GM18499 (cell line): ENCODE measurements at regions not wholly inside any gene's neighbourhood (a gene's known extent, or its start where the extent isn't known, plus 50 kb on each side); places are given as distances from the start of the nearest gene placed in this dataset.
"Not testable (repeated sequence)": the region's sequence is repeated elsewhere in the genome, so short reads cannot be mapped to it uniquely, and the experiment has no call there.

ENCODE experiments used
- ATAC-seq: cut with Tn5 transposase; IDR thresholded peaks from one replicate; pipeline ENCODE4 v1.9.1; 2021; ENCODE audit warnings: moderate number of reproducible peaks; ENCODE audit not compliant: insufficient read depth, unreplicated experiment

DNA sequence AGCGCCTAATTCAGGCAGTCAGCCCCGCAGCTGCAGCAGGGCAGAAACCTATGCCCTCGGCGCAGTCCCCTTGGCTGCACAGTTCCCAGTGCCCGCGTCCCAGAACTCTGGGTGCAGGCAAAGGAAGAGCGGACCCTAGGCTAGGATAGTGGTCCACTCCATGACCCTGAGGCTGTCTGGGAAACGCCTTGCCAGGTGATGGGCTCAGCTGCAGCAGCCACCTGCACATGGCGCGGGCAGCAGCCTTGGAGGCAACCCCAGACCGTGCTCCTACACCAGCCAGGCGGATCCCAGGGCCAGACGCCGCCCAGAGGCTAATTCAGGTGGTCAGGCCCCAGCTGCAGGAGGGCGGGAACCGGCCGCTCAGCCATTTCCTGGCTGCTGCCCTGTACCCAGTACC lies 83.0 kb downstream of the POTEC start:
- ATAC-seq = not testable (repeated sequence)

DNA sequence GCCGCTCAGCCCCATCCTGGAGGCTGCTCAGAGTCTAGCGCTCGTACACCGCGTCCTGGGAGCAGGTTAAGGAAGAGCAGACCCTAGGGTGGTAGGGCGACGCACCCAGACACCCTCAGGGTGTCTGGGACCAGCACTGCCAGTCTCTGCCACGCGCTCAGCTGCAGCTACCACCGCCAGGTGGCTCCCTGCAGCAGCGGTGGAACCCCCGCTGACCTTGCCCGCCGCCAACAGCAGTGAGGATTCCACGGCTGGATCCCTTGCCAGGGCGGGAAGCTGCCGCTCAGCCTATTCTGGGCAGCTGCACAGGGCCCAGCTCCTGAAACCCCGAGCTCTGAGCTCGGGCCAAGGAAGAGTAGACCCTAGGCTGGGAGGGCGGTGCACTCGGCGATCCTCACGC lies 83.6 kb downstream of the POTEC start:
- not testable (repeated sequence) for ATAC-seq

DNA sequence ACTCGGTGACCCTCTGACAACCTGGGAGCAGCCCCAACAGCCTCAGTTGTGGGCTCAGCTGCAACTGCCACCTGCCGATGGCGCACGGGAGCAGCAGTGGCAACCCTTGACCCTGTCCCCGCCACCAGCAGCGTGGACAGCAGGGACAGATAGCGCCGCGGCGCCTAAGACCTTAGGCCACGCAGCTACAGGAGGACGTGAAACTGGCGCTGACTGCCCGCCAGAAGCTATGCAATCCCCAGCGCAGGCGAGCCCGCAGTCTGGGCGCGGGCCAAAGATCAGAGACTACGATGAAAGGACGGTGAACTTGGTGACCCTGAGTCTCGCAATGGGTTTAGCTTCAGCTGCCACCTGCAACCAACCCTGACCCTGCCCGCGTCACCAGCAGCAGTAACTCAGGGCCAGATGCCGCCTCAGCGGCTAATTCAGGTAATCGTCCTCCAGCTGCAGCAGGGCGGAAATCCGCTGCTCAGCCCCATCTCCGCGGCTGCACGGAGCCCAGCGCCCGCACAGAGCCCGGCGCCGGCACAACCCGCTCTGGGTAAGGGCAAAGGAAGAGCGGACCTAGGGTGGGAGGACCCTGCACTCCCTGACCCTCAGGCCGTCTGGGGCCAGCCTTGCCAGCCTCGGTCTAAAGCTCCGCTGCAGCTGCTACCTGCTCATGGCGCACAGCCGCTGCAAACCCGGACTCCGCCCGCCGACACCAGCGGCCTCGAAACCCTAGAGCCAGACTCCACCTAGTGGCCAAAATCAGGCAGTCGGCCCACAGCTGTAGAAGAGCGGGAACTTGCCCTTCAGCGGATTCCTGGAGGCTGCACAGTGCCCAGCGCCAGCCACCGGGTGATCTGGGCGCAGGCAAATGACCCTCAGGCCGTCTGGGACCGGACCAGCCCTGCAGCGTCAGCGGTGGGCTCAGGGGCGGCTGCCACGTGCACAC lies 85.1 kb downstream of the POTEC start:
- not testable (repeated sequence) for ATAC-seq

DNA sequence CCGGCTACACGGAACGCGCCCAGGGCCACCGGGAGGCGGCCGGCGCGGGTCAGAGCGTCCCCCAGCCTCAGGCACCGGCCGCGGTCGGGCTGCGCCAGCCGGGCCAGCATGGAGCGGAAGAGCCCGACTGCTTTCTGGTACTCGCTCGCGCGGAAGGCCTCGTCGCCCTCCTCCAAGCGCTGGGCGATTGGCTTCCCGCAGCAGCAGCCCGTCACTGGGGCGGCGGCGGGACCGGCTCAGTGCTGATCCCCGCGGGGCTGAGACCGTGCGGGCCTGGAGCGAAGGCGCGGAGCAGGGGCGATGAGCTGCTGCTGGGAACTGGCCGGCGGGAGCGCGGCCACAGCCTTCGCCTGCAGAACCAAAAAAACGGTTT lies 92.8 kb downstream of the POTEC start:
- ATAC-seq = not testable (repeated sequence)

DNA sequence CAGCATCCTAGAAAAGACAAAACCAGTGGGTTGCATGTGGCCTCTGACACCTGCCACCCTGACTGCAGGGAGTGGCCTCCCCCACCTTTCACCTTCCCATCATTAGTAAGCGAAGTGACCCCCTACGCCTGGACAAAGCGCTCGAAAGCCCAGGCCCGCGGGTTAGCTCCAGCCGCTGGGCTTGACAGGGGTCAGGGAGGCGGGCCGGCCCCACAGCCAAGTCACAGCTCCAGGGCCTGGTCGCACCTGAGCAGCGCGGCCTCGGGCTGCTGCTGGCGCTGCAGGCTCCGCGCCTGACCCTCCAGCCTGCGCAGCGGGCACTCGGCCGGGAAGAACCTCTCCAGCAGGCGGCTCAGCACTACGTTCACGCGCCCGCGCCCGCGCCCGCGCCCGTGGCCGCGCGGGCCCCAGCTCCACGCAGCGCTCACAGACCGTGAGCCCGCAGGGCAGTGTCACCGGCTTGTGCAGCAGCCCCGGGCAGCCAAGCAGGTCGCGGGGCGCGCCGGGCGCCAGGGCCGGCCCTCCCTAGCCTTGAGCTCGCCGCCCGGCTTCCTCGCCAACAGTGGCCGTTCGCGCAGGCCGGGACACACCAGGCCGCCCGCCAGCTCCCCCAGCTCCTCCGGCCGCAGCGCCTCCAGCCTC lies 93.3 kb downstream of the POTEC start:
- ATAC-seq = not testable (repeated sequence)

DNA sequence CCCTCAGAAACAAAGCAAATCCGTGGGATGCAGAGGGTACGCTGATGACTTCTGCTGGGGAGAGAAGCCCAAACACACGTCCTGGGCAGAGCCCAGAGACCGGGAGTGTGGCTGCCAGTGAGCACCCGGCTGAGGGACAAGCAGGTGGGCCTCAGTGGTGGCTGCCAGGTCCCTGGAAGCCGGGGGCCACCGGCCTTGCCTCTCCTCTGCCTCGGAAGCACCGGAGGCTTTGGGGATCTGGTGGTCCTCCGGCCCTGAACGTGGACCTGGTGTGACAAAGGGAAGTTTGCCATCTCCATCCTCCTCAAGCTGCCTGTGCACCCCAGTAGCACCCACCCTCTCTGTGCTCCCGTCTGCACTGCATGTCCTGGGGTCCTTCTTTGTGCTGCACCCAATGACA lies 94.3 kb downstream of the POTEC start:
- ATAC-seq = not testable (repeated sequence)

DNA sequence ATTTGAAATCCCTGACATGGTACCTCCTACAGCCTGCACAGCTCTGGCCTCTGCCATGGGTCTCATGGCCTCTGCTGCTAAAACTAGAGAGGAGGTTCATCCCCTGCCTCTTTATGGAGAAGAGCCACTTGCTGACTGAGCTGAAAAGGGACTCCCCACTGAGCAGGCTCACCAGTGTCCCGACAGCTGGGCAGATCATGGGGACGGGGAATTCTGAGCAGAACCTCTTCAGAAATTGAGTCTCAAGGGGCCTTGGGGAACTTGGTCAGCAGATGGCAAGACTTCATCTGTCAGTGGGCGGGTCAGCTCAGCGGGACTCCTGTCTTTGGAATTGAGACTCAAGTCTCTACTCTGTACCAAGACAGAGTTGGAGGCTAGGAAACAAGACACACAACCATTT lies 95.7 kb downstream of the POTEC start:
- ATAC-seq = not testable (repeated sequence)

DNA sequence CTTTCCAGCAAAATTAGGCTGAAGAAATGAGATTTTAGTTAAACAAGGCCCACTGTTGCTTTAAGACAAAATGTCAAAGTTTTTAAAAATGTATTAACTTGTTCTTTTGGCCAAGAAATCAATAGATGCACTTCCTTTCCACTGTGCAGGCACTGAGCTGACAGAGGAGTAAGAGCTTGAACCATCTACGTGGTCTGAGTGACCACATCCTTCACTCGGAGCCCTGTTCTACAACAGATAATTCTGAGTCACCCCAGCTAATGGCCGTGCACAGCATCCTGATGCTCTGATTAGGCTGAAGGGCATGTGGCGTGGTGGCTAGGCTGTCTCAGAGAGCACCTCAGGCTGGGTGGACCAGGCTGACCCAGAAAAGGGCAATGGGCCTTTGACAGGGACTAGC lies 107.9 kb downstream of the POTEC start:
- ATAC-seq = not testable (repeated sequence)

DNA sequence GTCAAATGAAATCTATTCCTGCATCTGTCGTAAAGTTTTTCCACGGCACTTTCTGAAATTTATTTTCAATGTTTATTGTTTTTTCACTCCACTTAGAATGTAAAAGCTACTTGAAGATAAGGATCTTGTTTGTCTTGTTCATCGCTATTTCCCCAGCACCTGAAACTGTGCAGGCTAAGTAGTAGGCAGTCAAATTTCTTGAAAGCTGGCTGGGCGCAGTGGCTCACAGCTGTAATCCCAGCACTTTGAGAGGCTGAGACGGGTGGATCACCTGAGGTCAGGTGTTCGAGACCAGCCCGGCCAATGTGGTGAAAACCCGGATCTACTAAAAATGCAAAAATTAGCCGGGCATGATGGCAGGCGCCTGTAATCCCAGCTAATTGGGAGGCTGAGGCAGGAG lies 111.0 kb downstream of the POTEC start:
- not testable (repeated sequence) for ATAC-seq

DNA sequence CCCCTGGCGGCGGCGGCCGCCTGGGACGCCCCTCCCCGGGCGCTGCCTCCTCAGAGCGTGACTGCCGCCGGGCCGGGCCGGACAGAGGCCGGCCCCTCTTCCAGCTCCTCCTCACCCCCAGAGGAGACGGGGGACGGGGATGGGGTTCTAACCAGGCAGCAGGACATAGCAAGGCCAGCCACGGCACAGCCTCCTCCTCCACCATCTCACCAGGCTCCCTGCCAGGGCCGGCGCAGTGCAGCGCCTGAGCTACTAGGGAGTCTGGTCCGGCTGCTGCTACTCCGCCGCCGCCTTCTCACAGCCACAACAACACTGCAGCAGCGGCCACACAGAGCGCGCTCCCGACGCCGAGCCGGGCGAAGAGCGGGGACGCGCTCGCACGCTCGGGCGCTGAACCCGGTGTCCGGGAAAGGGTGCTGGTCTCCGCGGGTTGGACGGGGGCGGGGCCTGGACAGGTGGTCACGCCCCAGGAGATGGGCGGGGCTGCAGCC lies 112.3 kb downstream of the POTEC start:
- ATAC-seq = not testable (repeated sequence)

DNA sequence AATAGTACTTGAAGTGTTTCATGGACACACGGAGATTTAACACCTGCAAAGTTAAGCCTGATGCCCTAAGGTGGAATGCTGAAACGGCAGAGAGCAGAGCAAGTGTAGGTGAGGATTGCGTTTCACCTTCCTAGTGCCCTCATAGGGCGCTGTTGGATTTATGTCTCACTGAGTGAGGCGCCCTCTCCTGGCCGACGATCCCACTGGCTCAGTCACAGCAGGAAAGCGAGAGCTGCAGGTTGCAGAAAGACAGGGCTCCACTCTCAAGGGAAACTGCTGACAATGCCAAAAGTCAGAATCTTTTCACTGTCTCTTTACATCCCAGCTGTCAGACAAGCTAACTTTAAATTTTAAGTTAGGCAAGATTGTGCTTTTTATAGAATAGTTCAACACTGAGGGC lies 127.6 kb downstream of the POTEC start:
- not testable (repeated sequence) for ATAC-seq

DNA sequence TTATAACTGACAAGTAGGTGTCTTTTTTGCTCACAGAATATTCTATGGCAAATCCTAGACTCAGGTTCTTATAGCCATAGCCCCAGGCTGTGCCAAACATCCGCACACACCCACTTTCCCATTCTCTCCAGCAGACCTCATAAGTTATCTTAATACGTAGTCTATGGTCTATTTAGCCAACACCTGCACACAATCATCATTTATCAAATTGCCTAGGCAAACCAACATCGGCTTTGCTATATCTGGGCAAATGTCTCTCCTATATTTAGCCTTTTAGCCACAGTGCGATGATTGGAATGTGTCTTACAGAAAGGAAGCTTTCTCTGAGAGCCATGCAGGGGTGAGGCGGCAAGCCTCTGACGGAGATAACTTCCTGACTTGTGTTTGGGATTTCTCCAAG lies 128.0 kb downstream of the POTEC start:
- not testable (repeated sequence) for ATAC-seq

DNA sequence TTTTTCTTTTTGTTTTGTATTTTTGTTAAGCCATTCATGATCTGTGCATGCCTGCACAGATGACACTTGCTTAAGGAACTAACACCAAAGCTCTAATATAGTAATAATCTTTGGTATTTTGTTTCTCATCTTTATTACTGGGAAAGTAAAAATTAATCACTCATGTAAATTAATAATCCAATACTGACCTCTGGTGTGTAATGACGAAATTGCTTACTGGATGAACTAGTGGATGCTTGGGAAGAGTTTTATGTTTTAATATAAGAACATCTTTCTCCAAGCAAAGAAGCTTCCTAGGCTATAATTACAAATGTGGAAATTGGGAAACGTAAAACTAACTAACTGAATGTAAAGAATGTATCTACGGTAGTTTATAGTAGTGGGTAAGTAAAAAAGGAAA lies 147.9 kb downstream of the POTEC start:
- not testable (repeated sequence) for ATAC-seq

DNA sequence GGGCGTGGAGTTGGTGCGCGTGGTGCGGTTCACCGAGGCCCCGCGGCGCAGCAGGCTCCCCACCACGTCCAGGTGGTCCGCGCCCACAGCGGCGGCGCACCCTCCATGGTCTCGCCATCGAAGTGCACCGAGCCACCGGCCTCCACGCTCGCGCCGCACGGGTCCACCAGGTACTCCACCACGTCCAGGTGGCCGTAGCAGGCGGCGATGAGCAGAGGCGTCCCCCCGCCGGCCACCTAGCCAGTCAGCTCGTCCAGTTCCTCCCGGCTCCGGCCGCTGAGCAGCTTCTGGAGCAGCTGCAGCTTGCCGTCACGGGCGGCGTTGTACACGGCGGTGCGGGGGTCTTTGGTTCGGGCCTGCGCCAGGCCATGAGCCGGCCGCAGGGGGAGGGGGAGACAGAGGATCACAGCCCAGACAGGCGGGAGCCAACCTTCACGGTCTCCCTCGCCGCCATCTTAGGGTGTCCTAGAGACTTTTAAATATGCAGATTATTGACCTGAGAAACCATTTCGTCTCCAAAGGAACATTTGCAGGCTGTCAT lies 149.8 kb downstream of the POTEC start:
- ATAC-seq = not testable (repeated sequence)

DNA sequence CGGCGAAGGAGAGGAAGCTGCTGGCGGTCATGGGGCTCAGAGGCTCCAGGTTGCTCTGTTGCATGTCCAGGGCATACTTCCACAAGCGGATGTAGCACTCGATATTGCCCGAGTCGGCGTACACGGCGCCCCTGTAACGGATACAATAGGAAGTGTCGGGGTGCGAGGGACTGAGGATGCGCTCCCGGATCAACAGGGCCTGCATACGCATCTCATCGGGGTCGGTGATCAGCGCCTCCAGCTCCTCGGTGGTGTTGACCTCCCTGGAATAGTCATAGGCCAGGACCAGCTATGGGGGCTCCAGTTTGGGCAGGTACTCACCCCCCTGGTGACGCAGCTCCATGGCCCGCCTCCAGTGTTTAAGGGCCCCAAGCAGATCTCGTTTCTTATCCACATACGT lies 150.8 kb downstream of the POTEC start:
- not testable (repeated sequence) for ATAC-seq

DNA sequence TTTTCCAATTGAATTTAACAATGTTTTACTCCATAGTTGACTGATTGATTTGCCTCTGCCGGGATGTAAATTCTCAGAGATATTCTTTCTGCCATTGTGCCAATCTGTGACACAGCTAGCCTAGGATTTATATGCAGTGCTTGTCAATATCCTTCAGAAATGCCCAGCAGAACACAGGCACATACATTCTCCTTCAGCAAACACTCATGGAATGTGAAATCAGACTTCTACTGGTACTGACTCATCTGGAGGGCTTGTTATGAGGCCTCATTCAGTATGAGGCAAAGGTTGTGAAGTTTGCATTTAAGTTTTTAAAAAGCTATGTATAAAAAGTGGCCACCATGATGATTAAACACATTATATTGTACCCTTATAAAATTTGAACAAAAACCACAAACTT lies 158.4 kb downstream of the POTEC start:
- ATAC-seq = not testable (repeated sequence)

DNA sequence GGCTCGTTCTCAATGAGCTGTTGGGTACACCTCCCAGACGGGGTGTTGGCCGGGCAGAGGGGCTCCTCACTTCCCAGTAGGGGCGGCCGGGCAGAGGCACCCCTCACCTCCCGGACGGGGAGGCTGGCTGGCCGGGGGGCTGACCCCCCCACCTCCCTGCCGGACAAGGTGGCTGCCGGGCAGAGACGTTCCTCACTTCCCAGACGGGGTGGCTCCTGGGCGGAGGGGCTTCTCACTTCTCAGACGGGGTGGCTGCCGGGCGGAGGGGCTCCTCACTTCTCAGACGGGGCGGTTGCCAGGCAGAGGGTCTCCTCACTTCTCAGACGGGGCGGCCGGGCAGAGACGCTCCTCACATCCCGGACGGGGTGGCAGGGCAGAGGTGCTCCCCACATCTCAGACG lies 160.7 kb downstream of the POTEC start:
- ATAC-seq = not testable (repeated sequence)

DNA sequence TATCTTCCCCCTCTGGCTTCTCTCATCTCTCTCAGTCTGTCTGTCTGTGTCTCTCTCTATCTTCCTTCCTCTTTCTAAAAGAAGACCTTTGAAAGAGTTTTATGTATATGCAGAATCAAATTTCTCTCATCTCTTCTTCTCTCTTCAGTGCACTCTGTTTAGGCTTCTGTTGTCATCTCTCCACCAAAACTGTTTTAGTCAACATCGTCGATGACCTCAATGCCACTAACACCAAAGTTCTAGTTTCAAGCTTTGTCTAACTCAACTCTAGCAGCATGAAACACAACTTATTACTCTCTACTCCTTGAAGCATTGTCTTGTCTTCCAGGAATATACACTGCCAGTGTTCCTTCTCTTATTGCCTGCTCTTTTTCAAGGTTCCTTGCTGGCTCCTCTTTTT lies 163.9 kb downstream of the POTEC start:
- ATAC-seq = not testable (repeated sequence)

DNA sequence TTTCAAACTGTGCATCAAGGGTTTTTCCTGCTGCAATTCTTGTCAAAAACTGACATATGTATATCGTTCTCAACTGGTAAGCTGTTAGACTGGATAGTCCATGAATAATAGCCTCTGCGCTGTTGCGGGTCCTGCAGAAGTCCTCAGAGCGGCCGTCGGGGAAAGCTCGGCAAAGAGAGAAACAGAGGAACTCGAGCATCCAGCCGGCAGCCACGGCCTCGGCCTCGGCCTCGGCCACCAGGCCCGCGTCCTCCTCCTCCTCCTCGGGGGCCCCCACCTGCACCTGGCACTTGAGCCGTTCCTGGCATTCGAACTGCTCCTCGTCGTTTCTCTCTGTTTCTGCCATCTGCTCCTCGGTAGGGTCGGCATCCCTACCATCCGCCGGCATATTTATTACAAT lies 165.0 kb downstream of the POTEC start:
- ATAC-seq = not testable (repeated sequence)

DNA sequence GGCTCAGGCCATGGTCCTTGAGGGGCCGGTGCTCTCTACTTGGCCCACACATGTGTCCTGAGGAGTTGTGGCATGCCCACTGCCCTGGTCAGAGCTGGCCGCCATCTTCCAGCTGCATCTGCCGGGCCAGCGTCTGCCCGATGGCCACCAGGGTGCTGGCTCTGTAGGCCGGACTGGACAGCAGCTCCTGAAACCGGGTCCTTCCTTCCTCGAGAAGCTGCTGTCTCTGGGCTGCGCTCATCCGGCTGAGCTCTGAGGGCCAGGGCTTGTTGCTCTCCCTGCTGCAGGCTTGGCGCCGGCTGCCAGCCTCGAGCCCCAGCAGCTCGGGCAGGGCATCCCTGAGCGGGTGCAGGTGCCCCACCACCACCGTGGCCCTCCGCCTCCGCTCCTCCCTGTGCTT lies 182.1 kb downstream of the POTEC start:
- not testable (repeated sequence) for ATAC-seq
